K562 (cell line): ENCODE measurements at regions not wholly inside any gene's neighbourhood (a gene's known extent, or its start where the extent isn't known, plus 50 kb on each side); places are given as distances from the start of the nearest gene placed in this dataset.

Experiments
- ATAC-seq: fragments of 200-7000 bp; cut with Tn5 transposase; 3 replicates; pipeline ENCODE4 v1.9.1; 2020; ENCODE audit warnings: moderate library complexity
- BruUV-seq: library from RNA; stranded (reverse); fragments of 400-500 nt; replicated peaks from 2 replicates; lab custom pipeline; 2021; lab: Mats Ljungman, UMichigan
- CTCF ChIA-PET: fragments of 300-600 bp; formaldehyde crosslinking; extraction: SDS; loops from one replicate; lab custom pipeline; 2021; ENCODE audit warnings: low intra/inter-chr PET ratio; lab: Yijun Ruan, JAX
- POLR2A ChIA-PET: fragments of 300-600, 350-650 bp; sonication (Branson Sonifier 250); formaldehyde crosslinking; extraction: SDS; loops from one replicate; lab custom pipeline; 2021; ENCODE audit warnings: antibody characterized with exemption, inconsistent platforms; lab: Yijun Ruan, JAX
- DNase-seq, 4 experiments: peaks; one replicate each; pipeline versions ENCODE4 v3.0.0 to v3.0.0-alpha.2; 2011 to 2018; ENCODE audit warnings: low spot score in 3 of 4, mixed read lengths in 3 of 4; ENCODE audit errors: extremely low read depth in 1 of 4
- FAIRE-seq: peaks from 2 replicates; lab custom pipeline; 2011; peaks lifted over from hg19 to GRCh38; lab: Jason Lieb, UNC
- H2AFZ ChIP-seq: 2 replicates; pipeline ENCODE4 v1.6.0; 2011; ENCODE audit warnings: low read depth, low read length, control low read depth, inconsistent platforms
- H3K27ac ChIP-seq: fragments of 200-600 bp; 3 replicates; pipeline ENCODE4 v1.8.0; 2011; ENCODE audit warnings: low read depth, mild to moderate bottlenecking, control low read depth, inconsistent platforms, low read length, moderate library complexity, mixed read lengths; ENCODE audit errors: extremely low read depth
- H3K27me3 ChIP-seq, 2 experiments: fragments of 300-600 bp in 1 of 2; 2 replicates in 1 of 2; 3 replicates in 1 of 2; pipeline versions ENCODE4 v1.6.0 to v1.8.0; 2011; ENCODE audit warnings: inconsistent platforms in 2 of 2, low read length in 2 of 2, mild to moderate bottlenecking in 1 of 2, mixed read lengths in 1 of 2, moderate library complexity in 1 of 2; ENCODE audit not compliant: control insufficient read depth in 2 of 2, insufficient read depth in 2 of 2
- H3K36me3 ChIP-seq: fragments of 300-600 bp; 3 replicates; pipeline ENCODE4 v1.8.0; 2011; ENCODE audit warnings: mild to moderate bottlenecking, low read length, inconsistent platforms; ENCODE audit not compliant: control insufficient read depth, insufficient read depth
- H3K4me1 ChIP-seq, 2 experiments: fragments of 200-600 bp in 1 of 2; replicated peaks in 1 of 2; 2 replicates in 1 of 2; 3 replicates in 1 of 2; pipeline versions ENCODE4 v1.5.1 to v1.8.0; 2011; ENCODE audit warnings: inconsistent platforms in 2 of 2, low read length in 2 of 2, mild to moderate bottlenecking in 1 of 2, mixed read lengths in 1 of 2, moderate library complexity in 1 of 2; ENCODE audit not compliant: control insufficient read depth in 2 of 2, insufficient read depth in 2 of 2
- H3K4me2 ChIP-seq: 2 replicates; pipeline ENCODE4 v1.6.1; 2011; ENCODE audit warnings: low read length, control low read depth, inconsistent platforms, mixed read lengths; ENCODE audit not compliant: insufficient read depth
- H3K4me3 ChIP-seq: fragments of 200-600 bp; sonication (generic), shearing (Covaris generic); 2 replicates; pipeline ENCODE4 v1.5.1; 2016; ENCODE audit warnings: control low read depth, inconsistent platforms
- H3K79me2 ChIP-seq: fragments of 200-600 bp; 3 replicates; pipeline ENCODE4 v1.8.0; 2011; ENCODE audit warnings: low read length, inconsistent platforms; ENCODE audit not compliant: control insufficient read depth, insufficient read depth
- H3K9ac ChIP-seq, 2 experiments: 2 replicates each; pipeline versions ENCODE4 v1.6.0 to v1.6.1; 2011; ENCODE audit warnings: low read depth in 2 of 2, low read length in 2 of 2, control low read depth in 1 of 2, inconsistent platforms in 1 of 2, mild to moderate bottlenecking in 1 of 2, mixed read lengths in 1 of 2; ENCODE audit not compliant: insufficient read depth in 1 of 2
- H3K9me1 ChIP-seq: one replicate; pipeline ENCODE4 v1.6.0; 2011; ENCODE audit warnings: inconsistent platforms, mild to moderate bottlenecking, low read length, moderate library complexity; ENCODE audit not compliant: control insufficient read depth, insufficient read depth
- H3K9me3 ChIP-seq: replicated peaks from 2 replicates; pipeline ENCODE4 v1.5.1; 2011; ENCODE audit warnings: low read depth, low read length, inconsistent platforms; ENCODE audit not compliant: control insufficient read depth, insufficient read depth
- H4K20me1 ChIP-seq: replicated peaks from 2 replicates; pipeline ENCODE4 v1.6.1; 2011; ENCODE audit warnings: low read length, inconsistent platforms, mixed read lengths; ENCODE audit not compliant: control insufficient read depth, insufficient read depth
- DIDO1 ChIP-seq: fragments of 450-650 bp; IDR thresholded peaks from 2 replicates; pipeline ENCODE4 v1.6.1; 2016; ENCODE audit warnings: low read depth, missing biosample characterization, missing genetic modification characterization
- ELF1 ChIP-seq: fragments of 200-800 bp; sonication (Bioruptor generic); IDR thresholded peaks from 2 replicates; pipeline ENCODE4 v1.6.1; 2016; ENCODE audit warnings: missing genetic modification characterization, missing compliant biosample characterization
- FOXJ2 ChIP-seq: fragments of 200-800 bp; sonication (Bioruptor generic); IDR thresholded peaks from 2 replicates; pipeline ENCODE4 v1.6.1; 2016; ENCODE audit warnings: missing genetic modification characterization, missing compliant biosample characterization
- FOXK2 ChIP-seq, 2 experiments: fragments of 450-650 bp; IDR thresholded peaks in 1 of 2; conservative IDR thresholded peaks in 1 of 2; 2 replicates each; pipeline ENCODE4 v1.6.1; 2016; ENCODE audit warnings: low read depth in 2 of 2, mild to moderate bottlenecking in 1 of 2
- GATA2 ChIP-seq: sonication (generic); formaldehyde crosslinking; IDR thresholded peaks from 2 replicates; pipeline ENCODE4 v1.4.0; 2020; ENCODE audit warnings: mild to moderate bottlenecking, missing genetic modification reagents
- HDAC1 ChIP-seq, 2 experiments: fragments of 450-650 bp; IDR thresholded peaks; 2 replicates each; pipeline ENCODE4 v1.6.1; 2016 to 2017; ENCODE audit warnings: inconsistent platforms in 1 of 2, mild to moderate bottlenecking in 1 of 2, moderate library complexity in 1 of 2
- HDAC3 ChIP-seq: fragments of 450-650 bp; IDR thresholded peaks from 2 replicates; pipeline ENCODE4 v1.6.1; 2018; ENCODE audit warnings: borderline replicate concordance, mild to moderate bottlenecking, moderate library complexity; ENCODE audit not compliant: partially characterized antibody
- MEF2A ChIP-seq: IDR thresholded peaks from 2 replicates; pipeline ENCODE4 v1.6.1; 2011; ENCODE audit warnings: low read depth, mild to moderate bottlenecking, low read length, moderate library complexity; ENCODE audit not compliant: control insufficient read depth
- MTA2 ChIP-seq: fragments of 450-650 bp; IDR thresholded peaks from 2 replicates; pipeline ENCODE4 v1.6.1; 2016; ENCODE audit warnings: low read depth
- NFE2 ChIP-seq: IDR thresholded peaks from 2 replicates; pipeline ENCODE4 v1.6.1; 2014; ENCODE audit warnings: antibody characterized with exemption, low read depth
- NR4A1 ChIP-seq, 2 experiments: fragments of 250-450 bp in 1 of 2; fragments of 450-650 bp in 1 of 2; sonication (Bioruptor Pico) in 1 of 2; IDR thresholded peaks; 2 replicates each; pipeline versions ENCODE4 v1.4.0 to v1.6.1; 2016 to 2020; ENCODE audit warnings: mild to moderate bottlenecking in 2 of 2, missing compliant biosample characterization in 1 of 2, missing genetic modification characterization in 1 of 2, moderate library complexity in 1 of 2
- NUFIP1 ChIP-seq: fragments of 450-650 bp; IDR thresholded peaks from 2 replicates; pipeline ENCODE4 v1.6.1; 2018; ENCODE audit not compliant: partially characterized antibody
- PBX2 ChIP-seq, 2 experiments: IDR thresholded peaks in 1 of 2; conservative IDR thresholded peaks in 1 of 2; 2 replicates each; pipeline ENCODE4 v1.6.1; 2016; ENCODE audit warnings: low read depth in 2 of 2, mild to moderate bottlenecking in 1 of 2, missing compliant biosample characterization in 1 of 2, missing genetic modification characterization in 1 of 2, moderate library complexity in 1 of 2
- RB1 ChIP-seq: fragments of 450-650 bp; IDR thresholded peaks from 2 replicates; pipeline ENCODE4 v1.6.1; 2017; ENCODE audit warnings: low read depth, mild to moderate bottlenecking
- TCF7 ChIP-seq: sonication (generic); IDR thresholded peaks from 2 replicates; pipeline ENCODE4 v1.6.1; 2016; ENCODE audit warnings: antibody characterized with exemption, borderline replicate concordance
- ZNF174 ChIP-seq: fragments of 250-450 bp; sonication (Bioruptor Pico); IDR thresholded peaks from 2 replicates; pipeline ENCODE4 v1.4.0; 2020; ENCODE audit warnings: mild to moderate bottlenecking
- ZNF197 ChIP-seq: fragments of 200-800 bp; sonication (Bioruptor generic); IDR thresholded peaks from 2 replicates; pipeline ENCODE4 v1.6.1; 2016; ENCODE audit warnings: low read depth, missing genetic modification characterization, missing compliant biosample characterization
- ZNF277 ChIP-seq: fragments of 250-450 bp; sonication (Bioruptor Pico); IDR thresholded peaks from 2 replicates; pipeline ENCODE4 v1.8.0; 2022; ENCODE audit warnings: inconsistent platforms, mild to moderate bottlenecking, moderate library complexity, borderline replicate concordance
- ZNF445 ChIP-seq: fragments of 250-450 bp; sonication (Bioruptor Pico); IDR thresholded peaks from 2 replicates; pipeline ENCODE4 v1.4.0; 2020; ENCODE audit warnings: low read depth, mild to moderate bottlenecking, moderate library complexity
- WGBS: fragments of 100-300 bp; shearing (Covaris generic); methylation state at CpG from one replicate; pipeline ENCODE4 v1.1.6; 2016; ENCODE audit warnings: low coverage, mixed read lengths; ENCODE audit not compliant: insufficient coverage; ENCODE audit errors: missing lambda C conversion rate; 5-methylcytosine and 5-hydroxymethylcytosine counted together
- in situ Hi-C: fragments of 300-500 bp; cut with MboI; formaldehyde crosslinking; loops from 4 replicates; pipeline ENCODE4 v1.15.0; 2018; ENCODE audit warnings: inconsistent platforms, mixed read lengths
- intact Hi-C: fragments of 100-400 bp; cut with micrococcal nuclease; formaldehyde crosslinking; loops from 2 replicates; pipeline ENCODE4 v1.14.2; 2022

GRCh38 chr5:161155451-161155850 lies 303.4 kb upstream of the ATP10B start:
- no peak overlapping the region for H3K9ac ChIP-seq
- 0% methylated on average over 1 of the region's 1 CpG for WGBS

More at GRCh38 chr5:161155451-161155850, 303.4 kb upstream of the ATP10B start:
- Histone ChIP-seq H2AFZ (no peak overlapping the region), H4K20me1 (no peaks in the 10 kb centered on the region), H3K9me1 (no peaks in the 10 kb centered on the region), H3K4me3 (no peak overlapping the region), H3K36me3 (no peaks in the 10 kb centered on the region), H3K27ac (no peak overlapping the region), H3K27me3 (no peaks in the 10 kb centered on the region), H3K4me2 (no peak overlapping the region), H3K79me2 (no peaks in the 10 kb centered on the region), H3K9me3 (no peaks in the 10 kb centered on the region), H3K4me1 (no peaks in the 10 kb centered on the region)
- DNase-seq (no peak), FAIRE-seq (no peak), ATAC-seq (no peak)
- POLR2A ChIA-PET: no interaction called here
- no peak for TF ChIP-seq RB1
- no peak for TF ChIP-seq ZNF197
- no peak for TF ChIP-seq NUFIP1
- no peak for TF ChIP-seq ZNF174
- no peak for TF ChIP-seq NFE2
- no peak for TF ChIP-seq MTA2
- no peak for TF ChIP-seq FOXK2 (conservative IDR thresholded peaks at IDR 0.05 in 1 of 2, IDR thresholded peaks at IDR 0.05 in 1 of 2; ENCODE audit: low read depth in 2 of 2)
- TF ChIP-seq TCF7: no peak
- no peak for TF ChIP-seq PBX2 (CRISPR knock-in tag; IDR thresholded peaks at IDR 0.05; ENCODE audit: low read depth)
- TF ChIP-seq PBX2 (tag; conservative IDR thresholded peaks at IDR 0.05; ENCODE audit: low read depth): no peak
- TF ChIP-seq HDAC1 (IDR thresholded peaks at IDR 0.05): no peak
- TF ChIP-seq HDAC3: no peak
- no peak for TF ChIP-seq ZNF277 (CRISPR knock-in tag)
- no peak for TF ChIP-seq MEF2A
- no peak for TF ChIP-seq DIDO1 (tag)
- no peak for TF ChIP-seq ZNF445
- no peak for TF ChIP-seq NR4A1 (CRISPR knock-in tag; IDR thresholded peaks at IDR 0.05)
- TF ChIP-seq NR4A1 (tag; IDR thresholded peaks at IDR 0.05): no peak
- TF ChIP-seq ELF1 (tag): no peak
- TF ChIP-seq GATA2: no peak
- TF ChIP-seq FOXJ2 (tag): no peak
- BruUV-seq: no TSS peak
- in situ Hi-C loops (no loop called here), intact Hi-C loops (no loop called here)
- CTCF ChIA-PET: no interaction called here
